ENCODE measurements at regions not wholly inside any gene's neighbourhood (a gene's known extent, or its start where the extent isn't known, plus 50 kb on each side); places are given as distances from the start of the nearest gene placed in this dataset.

- Histone ChIP-seq H3K27me3 (ENCODE audit: insufficient read depth, low read depth, low read length) (no peaks in the 10 kb centered on the region), H3K9me3 (ENCODE audit: low read length) (no peaks in the 10 kb centered on the region), H3F3A (ENCODE audit: insufficient read depth, low read length, poor library complexity, severe bottlenecking) (no peaks in the 10 kb centered on the region), H3K4me2 (ENCODE audit: low read length) (no peak overlapping the region), H3K4me3 (ENCODE audit: low read length) (no peak overlapping the region), H3K36me3 (ENCODE audit: insufficient read depth, low read length) (no peaks in the 10 kb centered on the region), H3K9me2 (ENCODE audit: insufficient read depth, low read length) (no peaks in the 10 kb centered on the region), H2AFZ (ENCODE audit: low read depth, low read length) (no peak overlapping the region), H3K79me2 (replicated peaks; ENCODE audit: insufficient read depth, low read length) (no peaks in the 10 kb centered on the region), H3K9ac (ENCODE audit: low read length) (no peak overlapping the region), H3K27ac (ENCODE audit: low read length) (no peak overlapping the region), H4K20me1 (ENCODE audit: insufficient read depth) (no peaks in the 10 kb centered on the region)
- no peak for TF ChIP-seq SMC3 (conservative IDR thresholded peaks at IDR 0.05; ENCODE audit: poor library complexity)
- no peak for TF ChIP-seq RAD21 (conservative IDR thresholded peaks at IDR 0.05)
- no peak for TF ChIP-seq EP300 (conservative IDR thresholded peaks at IDR 0.05; ENCODE audit: poor library complexity, severe bottlenecking)
- no peak for TF ChIP-seq TAF1 (IDR thresholded peaks at IDR 0.05; ENCODE audit: low read depth)
- TF ChIP-seq CTCF (IDR thresholded peaks at IDR 0.05; ENCODE audit: poor library complexity, severe bottlenecking) = no peak
- TF ChIP-seq EZH2 (IDR thresholded peaks at IDR 0.05; ENCODE audit: borderline replicate concordance, insufficient read depth, low read length, poor library complexity, severe bottlenecking) = no peak
- TF ChIP-seq REST (IDR thresholded peaks at IDR 0.05; ENCODE audit: borderline replicate concordance) = no peak
- TF ChIP-seq POLR2AphosphoS5 (IDR thresholded peaks at IDR 0.05) = no peak
- no peak for TF ChIP-seq MXI1 (conservative IDR thresholded peaks at IDR 0.05; ENCODE audit: poor library complexity, severe bottlenecking)
Observed at GRCh38 chr1:208943291-208943690, 640.2 kb upstream of the CAMK1G start.

GRCh38 chr1:208944981-208945451, 638.5 kb upstream of the CAMK1G start:
- no peaks in the 10 kb centered on the region for H3K9me3 ChIP-seq (ENCODE audit: low read length)
- no peak for TF ChIP-seq TAF1 (IDR thresholded peaks at IDR 0.05; ENCODE audit: low read depth)
- no peak for TF ChIP-seq MXI1 (conservative IDR thresholded peaks at IDR 0.05; ENCODE audit: poor library complexity, severe bottlenecking)
- no peak for TF ChIP-seq RAD21 (conservative IDR thresholded peaks at IDR 0.05)
- no peak for TF ChIP-seq REST (IDR thresholded peaks at IDR 0.05; ENCODE audit: borderline replicate concordance)
- TF ChIP-seq CTCF (IDR thresholded peaks at IDR 0.05; ENCODE audit: poor library complexity, severe bottlenecking) = no peak
- TF ChIP-seq POLR2AphosphoS5 (IDR thresholded peaks at IDR 0.05) = no peak
- TF ChIP-seq EP300 (conservative IDR thresholded peaks at IDR 0.05; ENCODE audit: poor library complexity, severe bottlenecking) = no peak
- no peak for TF ChIP-seq SMC3 (conservative IDR thresholded peaks at IDR 0.05; ENCODE audit: poor library complexity)
- TF ChIP-seq EZH2 (IDR thresholded peaks at IDR 0.05; ENCODE audit: borderline replicate concordance, insufficient read depth, low read length, poor library complexity, severe bottlenecking) = no peak
- H3K4me2 ChIP-seq (ENCODE audit: low read length) = no peak overlapping the region
- H4K20me1 ChIP-seq (ENCODE audit: insufficient read depth) = no peaks in the 10 kb centered on the region
- no peak overlapping the region for H2AFZ ChIP-seq (ENCODE audit: low read depth, low read length)
- no peaks in the 10 kb centered on the region for H3K27me3 ChIP-seq (ENCODE audit: insufficient read depth, low read depth, low read length)
- H3K79me2 ChIP-seq (replicated peaks; ENCODE audit: insufficient read depth, low read length) = no peaks in the 10 kb centered on the region
- H3F3A ChIP-seq (ENCODE audit: insufficient read depth, low read length, poor library complexity, severe bottlenecking) = no peaks in the 10 kb centered on the region
- no peak overlapping the region for H3K27ac ChIP-seq (ENCODE audit: low read length)
- H3K9me2 ChIP-seq (ENCODE audit: insufficient read depth, low read length) = no peaks in the 10 kb centered on the region
- no peaks in the 10 kb centered on the region for H3K36me3 ChIP-seq (ENCODE audit: insufficient read depth, low read length)
- H3K4me3 ChIP-seq (ENCODE audit: low read length) = no peak overlapping the region
- H3K9ac ChIP-seq (ENCODE audit: low read length) = no peak overlapping the region
